Hypothalamus (tissue), 51 donors: ENCODE measurements at regions not wholly inside any gene's neighbourhood (a gene's known extent, or its start where the extent isn't known, plus 50 kb on each side); places are given as distances from the start of the nearest gene placed in this dataset.

Source experiments
- DNase-seq, 51 donors: peaks; one replicate each; lab custom pipeline; 2025; lab: John Stamatoyannopoulos, UW

GRCh38 chr15:47334805-47335535 is 382.3 kb upstream of the SEMA6D start:
- no peak for DNase-seq

GRCh38 chr15:47337106-47337505 is 380.2 kb upstream of the SEMA6D start:
- DNase-seq: no peak

GRCh38 chr15:47337836-47338235 is 379.5 kb upstream of the SEMA6D start:
- no peak for DNase-seq

GRCh38 chr15:47338771-47339170 is 378.5 kb upstream of the SEMA6D start:
- DNase-seq: no peak

- DNase-seq: peak in 1 of 51 donors; percentile 13
Measured at GRCh38 chr15:47339800-47340570, 377.3 kb upstream of the SEMA6D start.

- DNase-seq: no peak
Measured at GRCh38 chr15:47340571-47340920, 376.8 kb upstream of the SEMA6D start.

- no peak for DNase-seq
Measured at GRCh38 chr15:47349179-47349578, 368.1 kb upstream of the SEMA6D start.

GRCh38 chr15:47351501-47351900 is 365.8 kb upstream of the SEMA6D start:
- no peak for DNase-seq

GRCh38 chr15:47352217-47352616 is 365.1 kb upstream of the SEMA6D start:
- no peak for DNase-seq

GRCh38 chr15:47355759-47356158 is 361.5 kb upstream of the SEMA6D start:
- DNase-seq: no peak

- DNase-seq: no peak
Measured at GRCh38 chr15:47356297-47356696, 361.0 kb upstream of the SEMA6D start.

GRCh38 chr15:47358876-47359275 is 358.4 kb upstream of the SEMA6D start:
- DNase-seq: no peak

GRCh38 chr15:47360305-47360704 is 357.0 kb upstream of the SEMA6D start:
- DNase-seq: no peak

GRCh38 chr15:47362118-47362905 is 355.0 kb upstream of the SEMA6D start:
- no peak for DNase-seq

GRCh38 chr15:47363653-47364052 is 353.7 kb upstream of the SEMA6D start:
- no peak for DNase-seq

- no peak for DNase-seq
Measured at GRCh38 chr15:47364230-47365141, 352.8 kb upstream of the SEMA6D start.

- DNase-seq: no peak
Measured at GRCh38 chr15:47366884-47367283, 350.4 kb upstream of the SEMA6D start.

GRCh38 chr15:47367726-47368390 is 349.4 kb upstream of the SEMA6D start:
- DNase-seq: no peak

GRCh38 chr15:47371939-47372338 is 345.4 kb upstream of the SEMA6D start:
- DNase-seq: no peak

GRCh38 chr15:47374222-47374621 is 343.1 kb upstream of the SEMA6D start:
- DNase-seq: no peak
